WTC11 (cell line): ENCODE measurements at regions not wholly inside any gene's neighbourhood (a gene's known extent, or its start where the extent isn't known, plus 50 kb on each side); places are given as distances from the start of the nearest gene placed in this dataset.

Experiments
- ATF3 ChIP-seq: sonication (generic); formaldehyde crosslinking; conservative IDR thresholded peaks from 2 replicates; pipeline ENCODE4 v1.8.1; 2022; ENCODE audit warnings: mild to moderate bottlenecking, missing genetic modification reagents
- ATF6 ChIP-seq: sonication (generic); formaldehyde crosslinking; IDR thresholded peaks from 2 replicates; pipeline ENCODE4 v1.8.1; 2023; ENCODE audit warnings: mild to moderate bottlenecking, missing genetic modification reagents
- CREM ChIP-seq: sonication (generic); formaldehyde crosslinking; IDR thresholded peaks from 2 replicates; pipeline ENCODE4 v1.8.1; 2022; ENCODE audit warnings: mild to moderate bottlenecking, missing genetic modification reagents, moderate library complexity
- CTCF ChIP-seq: fragments of 200-600 bp; IDR thresholded peaks from 2 replicates; pipeline ENCODE4 v1.8.0; 2022; ENCODE audit warnings: antibody characterized with exemption
- E2F4 ChIP-seq: sonication (generic); formaldehyde crosslinking; IDR thresholded peaks from 2 replicates; pipeline ENCODE4 v1.8.1; 2022; ENCODE audit warnings: low read depth, mild to moderate bottlenecking, moderate library complexity, missing genetic modification reagents, borderline replicate concordance
- MAX ChIP-seq: sonication (generic); formaldehyde crosslinking; IDR thresholded peaks from 2 replicates; pipeline ENCODE4 v1.8.0; 2022; ENCODE audit warnings: mild to moderate bottlenecking, missing genetic modification reagents
- MYBL2 ChIP-seq: sonication (generic); formaldehyde crosslinking; IDR thresholded peaks from 2 replicates; pipeline ENCODE4 v1.8.1; 2023; ENCODE audit warnings: mild to moderate bottlenecking, moderate library complexity, missing genetic modification reagents
- PRDM15 ChIP-seq: sonication (generic); formaldehyde crosslinking; IDR thresholded peaks from 2 replicates; pipeline ENCODE4 v1.8.0; 2022; ENCODE audit warnings: missing genetic modification reagents
- SP1 ChIP-seq: sonication (generic); formaldehyde crosslinking; conservative IDR thresholded peaks from 2 replicates; pipeline ENCODE4 v1.8.1; 2022; ENCODE audit warnings: missing genetic modification reagents
- ZNF423 ChIP-seq: fragments of 250-450 bp; sonication (Bioruptor Pico); IDR thresholded peaks from 2 replicates; pipeline ENCODE4 v2.1.2; 2022; ENCODE audit warnings: mild to moderate bottlenecking, moderate library complexity

GRCh38 chr6:41996997-41997396 is 53.3 kb upstream of the TAF8 start:
- no peak for TF ChIP-seq SP1
- TF ChIP-seq MYBL2 (CRISPR knock-in tag), result no peak
- no peak for TF ChIP-seq PRDM15
- no peak for TF ChIP-seq ZNF423
- TF ChIP-seq E2F4 (CRISPR knock-in tag), result no peak
- no peak for TF ChIP-seq CREM (CRISPR knock-in tag)
- no peak for TF ChIP-seq CTCF
- no peak for TF ChIP-seq MAX (CRISPR knock-in tag)
- TF ChIP-seq ATF3 (CRISPR knock-in tag), result no peak
- TF ChIP-seq ATF6 (CRISPR knock-in tag), result no peak
